NK-92 treated with Interleukin-12 subunit alpha and Interleukin-12 subunit beta, amount 100 ng/mL, for 24 hours (cell line): ENCODE measurements at regions not wholly inside any gene's neighbourhood (a gene's known extent, or its start where the extent isn't known, plus 50 kb on each side); places are given as distances from the start of the nearest gene placed in this dataset.
"Not testable (repeated sequence)": the region's sequence is repeated elsewhere in the genome, so short reads cannot be mapped to it uniquely, and the experiment has no call there.

Experiments
- DNase-seq: peaks from one replicate; lab custom pipeline; 2025; lab: John Stamatoyannopoulos, UW

GRCh38 chr1:78297836-78298235 lies 192.9 kb upstream of the PTGFR start:
- DNase-seq = no peak

GRCh38 chr1:78298349-78298748 lies 192.4 kb upstream of the PTGFR start:
- DNase-seq = no peak

- no peak for DNase-seq
Measured at GRCh38 chr1:78301141-78301540, 189.6 kb upstream of the PTGFR start.

- DNase-seq = no peak
Measured at GRCh38 chr1:78303620-78304019, 187.2 kb upstream of the PTGFR start.

- no peak for DNase-seq
Measured at GRCh38 chr1:78304341-78304740, 186.4 kb upstream of the PTGFR start.

GRCh38 chr1:78304761-78305160 lies 186.0 kb upstream of the PTGFR start:
- DNase-seq = no peak

- not testable (repeated sequence) for DNase-seq
Measured at GRCh38 chr1:78310261-78310660, 180.5 kb upstream of the PTGFR start.

GRCh38 chr1:78318011-78318410 lies 172.8 kb upstream of the PTGFR start:
- no peak for DNase-seq

- no peak for DNase-seq
Measured at GRCh38 chr1:78319603-78320002, 171.2 kb upstream of the PTGFR start.

- DNase-seq = no peak
Measured at GRCh38 chr1:78322928-78323680, 167.7 kb upstream of the PTGFR start.

GRCh38 chr1:78325293-78325692 lies 165.5 kb upstream of the PTGFR start:
- DNase-seq = no peak

- no peak for DNase-seq
Measured at GRCh38 chr1:78329475-78329874, 161.3 kb upstream of the PTGFR start.

GRCh38 chr1:78331799-78332198 lies 159.0 kb upstream of the PTGFR start:
- DNase-seq = no peak

- no peak for DNase-seq
Measured at GRCh38 chr1:78333502-78333901, 157.3 kb upstream of the PTGFR start.

- no peak for DNase-seq
Measured at GRCh38 chr1:78334114-78334513, 156.7 kb upstream of the PTGFR start.

- DNase-seq = no peak
Measured at GRCh38 chr1:78334952-78335351, 155.8 kb upstream of the PTGFR start.

- DNase-seq = not testable (repeated sequence)
Measured at GRCh38 chr1:78336751-78337150, 154.0 kb upstream of the PTGFR start.

- no peak for DNase-seq
Measured at GRCh38 chr1:78339490-78339889, 151.3 kb upstream of the PTGFR start.

- no peak for DNase-seq
Measured at GRCh38 chr1:78340006-78340405, 150.8 kb upstream of the PTGFR start.

- DNase-seq = no peak
Measured at GRCh38 chr1:78348496-78349284, 142.1 kb upstream of the PTGFR start.

GRCh38 chr1:78351551-78352216 lies 139.1 kb upstream of the PTGFR start:
- DNase-seq = no peak

- DNase-seq = no peak
Measured at GRCh38 chr1:78355656-78356055, 135.1 kb upstream of the PTGFR start.

GRCh38 chr1:78358165-78358564 lies 132.6 kb upstream of the PTGFR start:
- no peak for DNase-seq
